NOMO-1 (cell line): ENCODE measurements at regions not wholly inside any gene's neighbourhood (a gene's known extent, or its start where the extent isn't known, plus 50 kb on each side); places are given as distances from the start of the nearest gene placed in this dataset.

Source experiments
- DNase-seq, 2 experiments: peaks; one replicate each; lab custom pipeline; 2025; ENCODE audit not compliant: unreplicated experiment in 2 of 2; lab: John Stamatoyannopoulos, UW

DNA sequence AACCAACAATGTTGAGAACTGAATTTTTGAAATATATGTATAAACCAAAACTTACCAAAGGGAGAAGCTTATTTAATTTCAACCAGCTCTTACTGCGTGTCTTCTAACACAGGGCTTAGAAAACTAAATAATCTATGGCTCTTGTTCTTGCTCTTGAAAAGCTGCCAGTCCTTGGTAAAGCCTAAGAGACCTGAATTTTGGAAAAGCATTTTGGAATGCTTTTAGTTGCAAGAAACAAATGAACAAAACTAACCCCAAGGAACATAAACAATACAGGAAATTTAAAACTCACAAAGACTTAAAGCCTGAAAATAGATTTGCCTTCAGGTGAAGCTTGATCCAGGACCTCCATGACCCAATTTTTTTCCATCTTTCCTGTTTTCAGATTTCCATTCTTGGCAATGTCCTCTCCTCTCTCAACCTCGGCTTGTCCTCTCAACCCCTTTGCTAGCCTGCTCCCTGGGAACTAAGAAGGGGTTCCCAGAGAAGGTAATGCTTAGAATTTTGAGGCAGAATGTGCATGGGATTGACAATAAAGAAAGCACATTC lies 169.8 kb upstream of the NCK2 start:
- DNase-seq, result no peak

- no peak for DNase-seq
These were observed 170.6 kb upstream of the NCK2 start for GRCh38 chr2:105573910-105574655.

DNA sequence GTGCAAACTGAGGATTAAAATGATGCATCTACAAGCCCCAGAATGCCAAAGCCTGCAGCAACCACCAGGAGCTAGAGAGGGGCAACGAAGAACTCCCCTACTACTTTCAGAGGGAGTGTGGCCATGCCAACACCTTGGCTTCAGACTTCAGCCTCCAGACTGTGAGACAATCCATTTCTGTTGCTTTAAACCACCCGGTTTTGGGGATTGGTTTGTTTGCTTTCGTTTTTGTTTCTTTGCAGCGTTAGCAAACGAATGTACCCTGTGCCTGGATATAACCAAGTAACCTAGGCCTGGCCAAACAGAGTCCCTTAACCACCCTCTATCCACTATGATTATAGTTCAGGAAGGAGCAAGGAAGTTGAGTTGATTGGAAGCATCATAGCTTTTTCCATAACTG lies 171.2 kb upstream of the NCK2 start:
- DNase-seq, result no peak

- DNase-seq, result peak; percentile 76 to 83
These were observed 172.7 kb upstream of the FHL2 start for GRCh38 chr2:105571445-105571987.

- no peak for DNase-seq
These were observed 171.9 kb upstream of the FHL2 start for GRCh38 chr2:105570757-105571156.

- no peak for DNase-seq
These were observed 171.5 kb upstream of the FHL2 start for GRCh38 chr2:105570326-105570725.

DNA sequence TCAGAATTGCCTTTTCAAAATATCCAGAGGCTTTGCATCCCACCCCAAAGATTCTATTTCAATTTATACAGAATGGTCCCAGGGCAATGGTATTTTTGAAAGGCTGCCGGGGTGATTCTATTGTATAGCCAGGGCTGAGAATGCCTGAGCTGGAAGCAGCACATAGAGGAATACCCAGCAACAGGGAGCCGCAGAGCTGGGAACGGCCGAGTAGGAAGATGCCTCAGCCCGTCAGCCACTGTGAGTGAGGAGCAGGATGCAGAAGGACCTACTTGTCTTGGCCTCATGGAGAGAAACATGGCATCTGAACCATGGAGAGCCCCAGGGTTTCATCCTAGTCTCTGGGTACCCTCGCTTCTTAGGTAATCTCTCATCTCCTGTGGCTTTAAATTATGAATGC lies 170.8 kb upstream of the FHL2 start:
- no peak for DNase-seq

DNA sequence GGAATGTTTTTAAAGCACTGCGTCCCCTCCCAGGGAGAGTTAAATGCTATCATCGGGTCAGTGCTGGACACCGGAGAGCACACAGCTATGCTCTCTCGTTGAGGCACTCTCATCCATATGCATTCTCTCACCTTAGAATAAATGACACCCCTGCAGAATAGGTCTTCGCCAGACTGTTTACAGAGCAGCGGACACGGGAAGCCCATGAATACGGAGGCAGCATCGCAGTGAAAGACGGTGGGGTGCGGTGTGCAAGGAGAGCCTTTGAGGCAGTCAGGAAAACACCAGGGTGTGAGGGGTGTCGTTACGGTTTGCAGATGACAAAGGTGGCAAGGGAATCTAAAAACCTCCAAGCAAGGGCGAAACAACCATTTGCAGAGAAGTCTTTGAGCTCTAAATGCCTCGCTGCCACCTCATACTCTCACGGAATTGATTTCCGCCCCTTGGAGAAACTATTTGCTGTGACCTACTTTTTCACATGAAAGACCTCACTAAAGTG lies 169.2 kb upstream of the FHL2 start:
- DNase-seq, result no peak

DNA sequence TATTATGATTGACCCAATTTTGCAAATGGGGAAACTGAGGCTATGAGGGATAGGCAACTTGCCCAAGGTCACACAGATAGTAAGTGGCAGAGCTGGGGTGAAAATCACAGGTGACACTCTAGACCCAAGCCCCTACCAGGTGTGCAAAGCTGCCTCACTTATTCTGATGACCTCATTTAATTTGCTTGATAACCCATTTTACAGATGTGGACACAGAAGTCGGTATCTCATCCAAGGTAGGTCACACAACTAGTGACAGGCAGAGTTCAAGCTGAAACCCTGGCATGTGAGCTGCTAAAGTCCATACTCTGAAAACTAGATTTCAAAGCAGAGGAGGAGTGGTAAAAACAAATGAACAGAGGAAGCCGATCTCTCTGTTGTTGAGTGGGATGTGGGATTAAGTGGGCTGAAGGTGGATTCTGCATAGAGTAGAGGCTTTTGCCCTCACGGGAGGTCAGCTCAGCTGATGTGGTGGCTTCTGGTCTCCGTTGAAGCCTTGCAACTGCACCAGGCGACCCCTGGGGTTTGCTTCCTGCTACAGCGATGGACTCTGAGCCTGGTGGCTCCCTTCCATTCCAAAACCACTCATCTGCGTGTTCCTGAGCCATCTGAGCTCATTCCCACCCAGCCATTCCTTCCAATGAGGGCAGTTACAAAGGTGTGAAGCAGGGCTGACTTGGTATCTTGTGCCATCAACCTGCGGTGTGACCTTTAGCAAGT lies 164.3 kb upstream of the FHL2 start:
- DNase-seq, result no peak

GRCh38 chr2:105561401-105561800 lies 162.6 kb upstream of the FHL2 start:
- DNase-seq, result no peak

- no peak for DNase-seq
These were observed 161.3 kb upstream of the FHL2 start for GRCh38 chr2:105560157-105560556.

DNA sequence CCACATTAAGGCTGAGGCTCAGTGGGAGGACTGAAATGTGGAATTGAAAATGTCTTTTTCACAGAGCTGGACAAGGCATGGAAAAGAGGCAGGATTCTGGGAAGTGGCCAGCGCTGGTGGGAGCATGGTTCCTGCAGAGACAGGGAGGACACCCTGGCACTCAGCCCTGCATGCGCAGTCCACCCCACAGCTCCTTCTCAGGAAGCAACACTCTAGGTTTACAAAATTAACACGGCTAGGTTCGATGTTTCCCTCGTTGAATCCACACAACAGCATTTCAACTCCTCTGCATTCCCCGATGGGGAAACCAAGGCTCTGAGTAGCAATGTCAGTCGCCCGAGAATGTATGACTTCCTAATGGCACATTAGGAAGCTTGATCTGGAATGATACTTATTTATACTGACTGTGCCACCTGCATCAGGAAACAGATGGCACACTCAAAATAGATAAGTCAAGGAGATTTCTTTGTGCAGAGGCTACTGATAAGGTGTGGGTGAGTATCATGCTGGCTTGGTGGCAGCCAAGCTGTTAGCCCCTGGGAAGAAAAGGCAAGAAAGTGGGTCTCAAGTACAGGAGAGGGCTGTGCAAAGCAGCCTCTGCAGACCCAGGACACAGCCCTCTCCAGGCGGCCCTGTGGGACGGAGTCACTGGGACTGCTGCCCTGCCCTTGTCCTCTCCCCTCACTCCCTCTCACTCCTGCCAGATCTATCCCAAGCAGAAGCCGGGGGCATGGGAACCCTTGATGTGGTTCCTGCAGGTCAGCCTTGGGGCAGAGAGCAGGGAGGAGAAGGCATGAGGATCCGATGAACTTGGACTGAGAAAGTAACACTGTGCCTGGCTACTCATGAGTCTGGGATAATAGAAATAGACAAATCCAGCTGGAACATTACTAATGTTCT lies 158.4 kb upstream of the FHL2 start:
- no peak for DNase-seq

DNA sequence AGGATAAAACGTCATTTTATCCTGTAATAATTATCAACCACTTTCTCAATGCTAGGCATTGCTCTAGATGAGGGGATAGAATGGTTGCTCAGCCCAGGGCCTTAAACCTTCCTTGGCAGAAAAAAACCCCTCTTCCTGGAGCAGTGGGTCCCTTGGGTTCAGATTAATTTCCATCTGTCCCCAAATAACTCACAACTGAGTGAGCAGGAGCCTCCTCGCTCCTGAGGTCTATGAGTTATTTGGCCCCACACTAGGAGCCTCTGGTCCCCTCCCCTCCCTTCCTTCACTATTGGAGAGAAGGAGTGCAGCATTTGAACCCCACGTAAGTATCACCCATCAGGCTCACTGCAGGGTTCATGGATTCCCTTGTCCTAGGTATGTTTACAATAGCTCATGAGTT lies 157.5 kb upstream of the FHL2 start:
- DNase-seq, result no peak

DNA sequence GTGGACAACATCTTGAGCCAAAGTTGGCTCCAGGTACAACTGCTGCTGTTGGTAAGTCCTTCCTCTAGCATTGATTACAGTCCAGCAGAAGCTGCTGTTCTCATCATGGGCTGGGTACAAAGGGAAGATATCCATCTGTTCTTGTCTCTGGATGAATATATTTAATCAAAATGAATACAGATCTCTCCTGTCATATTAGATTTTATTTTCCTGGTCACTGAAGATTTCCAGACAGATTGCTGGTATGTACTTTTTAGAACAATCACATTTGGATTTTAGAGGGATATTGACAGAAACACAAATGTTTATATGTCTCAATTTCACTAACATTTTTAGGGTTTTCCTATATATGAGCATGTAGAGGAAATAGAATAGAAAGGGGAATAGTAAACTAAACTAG lies 155.4 kb upstream of the FHL2 start:
- DNase-seq, result no peak

DNA sequence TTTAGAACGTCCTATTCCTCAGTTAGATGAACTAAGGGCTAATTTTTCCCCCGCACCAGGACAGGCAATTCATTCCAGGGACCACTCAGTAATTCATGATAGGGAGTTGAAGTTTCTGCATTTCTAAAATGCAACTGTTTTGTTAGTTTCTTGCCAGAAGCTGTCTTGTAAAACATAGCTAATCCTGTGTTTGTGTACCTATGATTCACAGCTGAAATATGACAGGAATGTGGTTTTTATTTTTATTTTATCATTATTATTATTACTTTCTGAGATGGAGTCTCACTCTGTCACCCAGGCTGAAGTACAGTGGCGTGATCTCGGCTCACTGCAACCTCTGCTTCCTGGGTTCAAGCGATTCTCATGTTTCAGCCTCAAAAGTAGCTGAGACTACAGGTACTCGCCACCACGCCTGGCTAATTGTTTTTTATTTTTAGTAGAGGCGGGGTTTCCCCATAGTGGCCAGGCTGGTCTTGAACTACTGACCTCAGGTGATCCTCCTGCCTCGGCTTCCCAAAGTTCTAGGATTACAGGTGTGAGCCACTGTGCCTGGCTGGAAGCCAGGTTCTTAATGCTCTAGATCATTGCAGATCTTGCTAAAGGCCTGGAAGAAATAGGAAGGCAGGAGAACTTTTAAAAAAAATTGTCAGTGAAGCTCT lies 154.8 kb upstream of the FHL2 start:
- DNase-seq, result no peak

- no peak for DNase-seq
These were observed 147.8 kb upstream of the FHL2 start for GRCh38 chr2:105546628-105546974.

DNA sequence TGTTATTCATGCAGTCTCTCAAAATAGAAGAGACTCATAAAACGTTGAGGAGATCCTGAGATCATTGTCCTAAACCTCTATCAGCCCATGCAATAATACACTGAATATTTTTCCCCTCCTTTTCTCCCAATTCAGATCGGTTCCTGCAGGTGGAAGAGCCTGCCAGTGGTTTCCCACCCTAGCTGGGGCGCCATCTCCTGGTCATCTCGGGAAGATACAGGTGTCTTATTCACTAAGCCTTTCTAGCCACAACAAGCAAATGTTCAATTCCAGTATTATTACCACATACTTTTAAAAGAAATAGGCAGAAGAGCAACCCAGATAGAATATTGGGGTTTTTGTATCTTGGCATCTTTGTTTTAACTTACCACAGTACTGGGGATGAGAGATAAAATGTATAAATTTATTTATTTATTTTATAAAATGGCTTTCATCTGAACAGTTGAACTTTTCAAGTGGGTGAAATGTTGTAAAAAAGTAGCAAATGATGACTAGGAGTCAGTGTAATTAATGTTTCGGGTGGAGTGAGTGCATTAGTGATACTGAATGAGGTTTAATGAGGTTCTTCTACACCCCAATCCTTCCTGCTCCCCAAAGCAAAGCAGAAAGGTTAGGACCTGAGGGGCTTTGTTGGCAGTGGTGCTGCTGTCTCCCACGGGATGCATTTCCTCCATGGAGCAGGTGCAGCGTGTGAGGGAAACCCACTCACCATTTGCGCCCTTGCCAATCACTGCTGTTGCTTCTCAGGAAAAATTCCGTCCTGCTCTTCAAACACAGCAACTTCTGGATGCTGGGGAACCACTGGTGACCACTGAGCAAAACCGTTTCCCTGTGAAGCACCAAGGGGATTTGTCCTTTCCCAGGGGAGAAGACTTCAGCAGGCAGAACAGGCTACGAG lies 147.1 kb upstream of the FHL2 start:
- DNase-seq, result peak; percentile 43 to 46

DNA sequence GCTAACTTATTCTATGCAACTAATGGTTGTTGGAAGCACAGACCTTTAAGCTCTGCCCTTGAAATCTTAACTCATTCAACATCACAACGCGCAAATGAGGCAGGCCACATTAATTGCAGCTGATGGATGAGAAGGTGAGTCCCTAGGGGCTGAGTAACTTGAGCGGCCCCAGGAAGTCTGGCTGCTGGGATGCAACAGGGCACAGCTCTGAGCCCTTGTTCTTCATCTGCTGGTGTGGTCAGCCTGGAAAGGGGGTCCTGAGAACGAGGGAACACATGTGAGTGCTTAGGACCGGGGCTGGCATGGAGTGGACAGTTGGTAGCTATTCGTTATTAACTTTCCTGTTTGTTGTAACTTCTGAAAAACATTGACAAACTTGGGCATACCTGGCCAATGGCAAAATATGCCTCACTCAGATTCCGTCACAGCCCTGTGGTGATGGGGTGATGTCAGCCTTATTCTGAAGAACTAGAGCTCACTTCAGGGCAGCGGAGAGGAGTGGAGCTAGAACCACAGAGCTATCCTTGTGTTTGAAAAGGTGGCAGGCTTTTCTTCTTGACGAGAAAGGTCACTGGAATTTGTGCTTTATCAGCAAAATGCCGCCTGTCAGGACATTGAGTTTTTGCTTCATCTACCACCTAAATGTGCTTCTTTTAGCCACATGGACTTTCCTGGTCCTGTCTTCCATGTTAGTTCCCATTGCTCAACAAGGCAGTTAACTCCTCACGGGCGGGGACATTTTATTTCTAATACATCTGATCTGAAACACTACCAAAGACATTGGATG lies 145.9 kb upstream of the FHL2 start:
- DNase-seq, result no peak
